ENCODE measurements at regions not wholly inside any gene's neighbourhood (a gene's known extent, or its start where the extent isn't known, plus 50 kb on each side); places are given as distances from the start of the nearest gene placed in this dataset.

DNA sequence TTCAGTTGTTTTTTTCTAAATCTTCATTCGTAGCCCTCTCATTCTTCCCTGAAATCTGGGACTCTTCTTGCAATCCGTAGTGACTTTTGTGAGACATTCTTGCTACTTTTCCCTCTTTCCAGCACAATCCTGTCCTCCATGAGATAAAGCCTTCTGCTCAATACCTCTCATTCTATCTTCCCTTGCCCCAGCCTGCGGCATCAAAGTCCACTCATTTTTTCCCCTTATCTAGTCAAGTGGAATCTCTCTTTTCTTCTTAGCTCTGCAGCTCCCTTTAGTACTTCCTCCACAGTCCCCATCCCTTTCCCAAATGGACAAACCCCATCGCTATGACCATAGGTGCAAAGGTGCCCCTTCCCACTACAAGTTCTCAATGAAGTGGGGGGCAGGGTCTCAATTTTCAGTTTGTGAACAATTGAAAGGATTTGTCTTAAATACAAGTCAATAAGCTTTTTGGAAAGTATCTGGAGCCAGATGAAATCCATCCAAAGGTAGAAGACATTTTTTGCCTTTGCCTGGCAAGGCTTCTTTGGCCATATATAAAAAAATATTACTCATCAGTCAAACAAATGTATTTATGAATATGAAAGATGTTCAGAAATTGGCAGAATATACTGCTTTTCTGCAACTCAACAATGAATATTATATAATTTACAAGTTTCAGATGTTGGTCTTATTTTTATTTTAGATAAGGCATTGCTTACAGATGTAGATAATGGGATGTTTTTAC lies 179.4 kb downstream of the SNAPC1 start:
- no peak for DNase-seq (ENCODE audit: low read depth in 1 of 2, low spot score in 1 of 2)

- no peak for DNase-seq (ENCODE audit: low read depth in 1 of 2, low spot score in 1 of 2)
These were observed 186.2 kb downstream of the SNAPC1 start for GRCh38 chr14:61948376-61948775.

- DNase-seq (ENCODE audit: low read depth in 1 of 2, low spot score in 1 of 2): no peak
These were observed 188.1 kb downstream of the SNAPC1 start for GRCh38 chr14:61950340-61950739.

DNA sequence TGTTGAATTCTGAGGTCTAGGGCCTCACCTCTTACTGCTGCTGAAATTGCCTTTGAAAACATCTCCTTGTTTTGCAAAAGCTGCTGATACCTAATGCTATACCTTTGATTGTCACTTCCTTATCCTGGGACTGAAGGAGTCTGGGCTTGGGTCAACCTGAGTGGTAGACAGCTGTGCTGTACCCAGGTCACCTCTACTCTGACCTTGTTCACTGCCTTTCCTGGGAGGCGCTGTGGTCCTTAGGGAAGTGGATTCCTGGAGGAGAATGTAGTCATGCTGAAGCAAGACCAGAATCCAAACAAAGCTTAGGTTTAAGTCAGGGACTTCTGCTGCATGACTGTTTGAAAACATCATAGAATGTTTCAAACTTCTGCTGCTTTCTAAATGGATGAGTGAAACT lies 191.4 kb downstream of the SNAPC1 start:
- no peak for DNase-seq (ENCODE audit: low read depth in 1 of 2, low spot score in 1 of 2)

DNA sequence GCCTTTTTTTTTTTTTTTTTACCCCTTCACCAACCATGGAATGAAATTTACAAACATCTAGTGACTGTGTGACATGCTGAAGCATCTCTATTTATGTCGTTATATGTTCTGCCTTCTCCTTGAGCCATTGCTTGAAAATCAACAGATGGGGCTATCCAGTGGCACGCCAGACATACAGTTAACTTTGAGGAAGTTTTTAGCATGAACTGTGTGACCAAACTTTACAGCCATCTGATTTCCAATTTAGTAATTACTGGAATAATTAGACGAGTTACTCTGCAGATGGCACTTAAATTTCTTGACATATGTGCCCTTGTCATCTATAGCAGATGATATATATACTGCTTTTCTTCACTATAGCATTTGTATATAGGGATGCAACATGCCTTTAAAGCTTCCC lies 192.1 kb downstream of the SNAPC1 start:
- DNase-seq (ENCODE audit: low read depth in 1 of 2, low spot score in 1 of 2): no peak

GRCh38 chr14:61956517-61956916 lies 194.3 kb downstream of the SNAPC1 start:
- DNase-seq (ENCODE audit: low read depth in 1 of 2, low spot score in 1 of 2): no peak

- DNase-seq (ENCODE audit: low read depth in 1 of 2, low spot score in 1 of 2): no peak
These were observed 197.1 kb downstream of the SNAPC1 start for GRCh38 chr14:61959348-61959747.

DNA sequence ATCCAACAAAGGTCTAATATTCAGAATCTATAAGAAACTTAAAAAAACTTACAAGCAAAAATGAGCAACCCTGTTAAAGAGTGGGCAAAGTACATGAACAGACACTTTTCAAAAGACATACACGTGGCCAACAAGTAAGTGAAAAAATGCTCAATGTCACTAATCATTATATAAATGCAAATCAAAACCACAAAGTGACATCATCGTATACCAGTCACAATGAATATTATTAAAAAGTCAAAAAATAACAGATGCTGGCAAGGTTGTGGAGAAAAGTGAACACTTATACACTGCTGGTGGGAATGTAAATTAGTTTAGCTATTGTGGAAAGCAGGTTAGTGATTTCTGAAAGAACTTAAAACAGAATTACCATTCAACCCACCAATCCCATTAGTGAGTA lies 199.1 kb downstream of the SNAPC1 start:
- DNase-seq (ENCODE audit: low read depth in 1 of 2, low spot score in 1 of 2): no peak

DNA sequence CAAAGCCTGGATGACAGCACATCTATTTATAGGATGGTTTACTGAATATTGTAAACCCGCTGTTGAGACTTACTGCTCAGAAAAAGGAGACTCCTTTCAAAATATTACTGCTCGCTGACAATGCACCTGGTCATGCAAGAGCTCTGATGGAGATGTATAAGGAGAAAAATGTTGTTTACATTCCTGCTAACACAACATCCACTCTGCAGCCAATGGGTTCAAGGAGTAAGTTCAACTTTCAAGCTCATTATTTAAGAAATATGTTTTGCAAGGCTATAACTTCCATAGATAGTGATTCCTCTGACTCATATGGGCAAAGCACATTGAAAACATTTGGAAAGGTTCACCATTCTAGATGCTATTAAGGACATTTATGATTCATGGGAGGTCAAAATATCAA lies 201.7 kb downstream of the SNAPC1 start:
- DNase-seq (ENCODE audit: low read depth in 1 of 2, low spot score in 1 of 2): no peak

DNA sequence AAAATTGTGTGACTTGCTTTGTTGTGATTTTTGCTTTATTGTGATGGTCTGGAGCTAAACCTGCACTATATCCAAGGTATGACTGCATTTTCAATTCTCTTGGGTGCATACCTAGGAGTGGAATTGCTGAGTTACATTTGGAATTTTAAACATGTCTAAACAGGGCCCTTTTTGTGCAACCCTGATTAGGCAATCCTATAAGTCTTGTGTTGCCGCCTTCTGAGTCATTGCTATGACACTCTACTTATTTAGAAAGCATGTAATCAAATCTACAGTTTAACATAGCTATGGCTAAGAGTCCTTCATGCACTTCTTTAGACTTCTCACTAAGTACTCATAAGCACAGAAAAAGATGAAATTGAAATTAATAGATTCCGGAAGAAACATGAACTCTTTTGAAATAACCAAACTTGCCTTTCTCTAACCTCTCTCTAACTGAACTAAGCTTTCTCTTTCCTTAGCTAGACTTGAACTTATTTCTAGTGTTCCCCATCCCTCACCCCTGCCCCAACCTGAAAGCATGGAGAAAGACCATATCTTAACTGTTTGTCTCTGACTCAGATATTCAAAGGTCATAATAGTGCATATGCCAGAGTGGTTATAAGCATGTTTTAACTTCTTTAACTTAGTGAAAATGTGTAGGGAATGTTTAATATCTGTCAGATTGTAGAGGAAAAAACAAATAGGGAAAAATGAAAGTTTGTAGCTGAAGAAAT lies 203.0 kb downstream of the SNAPC1 start:
- no peak for DNase-seq (ENCODE audit: low read depth in 1 of 2, low spot score in 1 of 2)

DNA sequence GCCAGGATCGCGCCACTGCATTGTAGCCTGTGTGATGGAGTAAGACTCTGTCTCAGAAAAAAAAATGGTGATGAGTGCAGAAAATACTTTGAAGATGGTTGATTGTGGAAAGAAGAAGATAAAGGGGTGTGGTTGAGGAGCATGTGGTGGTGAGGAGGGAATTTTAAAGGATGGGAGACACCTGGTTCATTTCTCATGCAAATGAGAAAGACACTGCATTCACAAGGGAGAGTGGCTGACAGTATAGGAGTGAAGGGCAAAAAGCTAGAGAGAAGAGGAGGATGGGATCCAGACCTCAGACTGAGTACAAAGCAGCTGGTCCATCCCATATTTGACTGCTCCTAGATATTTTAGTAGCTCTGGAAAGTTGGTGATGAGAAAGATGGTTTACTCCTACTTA lies 206.0 kb downstream of the SNAPC1 start:
- no peak for DNase-seq (ENCODE audit: low read depth in 1 of 2, low spot score in 1 of 2)

DNA sequence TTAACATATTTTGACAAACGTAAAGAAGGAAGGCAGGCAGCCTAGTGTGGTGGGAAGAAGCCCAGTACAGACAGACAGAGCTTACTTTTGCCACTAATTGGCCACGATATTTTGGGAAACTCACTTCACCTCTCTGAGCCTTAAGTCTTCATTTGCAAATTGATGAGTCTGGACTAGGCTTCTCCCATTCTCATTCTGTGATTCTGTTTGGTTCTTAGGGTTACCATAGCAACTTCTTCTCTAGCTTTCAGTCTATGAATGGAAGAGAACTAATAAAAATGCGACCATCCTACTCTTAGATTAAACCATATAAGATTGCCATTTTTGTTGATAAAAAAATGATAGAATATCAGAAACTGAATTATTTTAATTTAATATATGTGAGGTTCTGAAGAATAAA lies 210.5 kb downstream of the SNAPC1 start:
- no peak for DNase-seq (ENCODE audit: low read depth in 1 of 2, low spot score in 1 of 2)

DNA sequence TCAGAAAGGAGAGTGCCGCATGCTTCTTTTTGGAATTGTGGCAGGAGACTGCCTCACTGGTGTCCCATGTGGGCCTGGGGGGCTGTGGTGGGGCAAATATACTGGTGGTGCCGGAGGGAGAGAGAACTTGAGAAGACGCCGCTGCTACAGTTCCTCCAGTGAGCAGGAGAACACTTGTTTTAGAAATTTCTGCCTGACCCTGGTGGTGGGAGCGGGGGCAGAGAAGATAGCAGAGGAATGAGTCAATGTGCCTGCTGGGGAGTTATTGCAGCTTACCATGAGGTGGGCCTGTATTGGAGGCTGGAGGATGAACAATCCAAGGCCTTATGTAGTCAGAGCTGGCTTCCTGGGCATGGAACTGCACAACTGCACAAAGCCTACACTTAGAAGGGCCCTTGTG lies 211.8 kb downstream of the SNAPC1 start:
- no peak for DNase-seq (ENCODE audit: low read depth in 1 of 2, low spot score in 1 of 2)

GRCh38 chr14:61977217-61977616 lies 215.0 kb downstream of the SNAPC1 start:
- no peak for DNase-seq (ENCODE audit: low read depth in 1 of 2, low spot score in 1 of 2)

GRCh38 chr14:61988240-61988639 lies 226.0 kb downstream of the SNAPC1 start:
- no peak for DNase-seq (ENCODE audit: low read depth in 1 of 2, low spot score in 1 of 2)

- no peak for DNase-seq (ENCODE audit: low read depth in 1 of 2, low spot score in 1 of 2)
These were observed 229.9 kb downstream of the SNAPC1 start for GRCh38 chr14:61992139-61992538.

DNA sequence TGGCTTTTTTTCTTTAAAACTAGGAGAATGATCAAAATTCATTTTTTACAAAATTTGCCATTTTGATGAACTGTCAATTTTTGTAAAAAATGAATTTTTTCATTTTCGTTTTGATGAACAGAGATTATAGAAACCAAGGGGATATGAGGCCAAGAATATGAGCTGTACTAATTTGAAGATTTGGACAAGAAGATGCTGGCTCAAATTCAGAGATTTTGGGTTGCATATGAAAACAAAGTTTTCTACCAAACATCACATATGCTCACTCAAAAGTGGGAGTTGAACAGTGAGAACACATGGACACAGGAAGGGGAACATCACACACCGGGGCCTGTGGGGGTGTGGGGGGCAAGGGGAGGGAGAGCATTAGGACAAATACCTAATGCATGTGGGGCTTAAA lies 230.7 kb downstream of the SNAPC1 start:
- DNase-seq (ENCODE audit: low read depth in 1 of 2, low spot score in 1 of 2): no peak

DNA sequence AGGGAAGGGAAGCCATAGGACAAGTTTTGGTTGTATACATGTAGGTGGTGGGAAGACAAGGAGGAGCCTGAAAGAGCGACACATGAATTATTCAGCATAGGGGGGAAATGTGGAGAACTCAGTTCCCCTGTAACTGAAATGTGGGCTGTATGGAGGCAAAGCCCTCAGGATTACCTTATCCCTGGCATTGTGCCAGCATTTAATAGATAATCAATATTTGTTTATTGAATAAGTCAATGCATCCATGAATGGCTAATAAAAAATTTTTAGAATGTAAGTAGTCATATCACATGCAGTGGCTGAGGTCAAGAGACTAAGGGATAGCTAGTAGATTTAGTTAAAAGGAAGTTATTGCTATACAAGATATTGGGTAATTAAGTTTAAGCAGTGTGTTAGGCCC lies 232.4 kb downstream of the SNAPC1 start:
- DNase-seq (ENCODE audit: low read depth in 1 of 2, low spot score in 1 of 2): no peak

GRCh38 chr14:61996753-61997152 lies 234.5 kb downstream of the SNAPC1 start:
- no peak for DNase-seq (ENCODE audit: low read depth in 1 of 2, low spot score in 1 of 2)

GRCh38 chr14:61997161-61997560 lies 234.9 kb downstream of the SNAPC1 start:
- DNase-seq (ENCODE audit: low read depth in 1 of 2, low spot score in 1 of 2): no peak

DNA sequence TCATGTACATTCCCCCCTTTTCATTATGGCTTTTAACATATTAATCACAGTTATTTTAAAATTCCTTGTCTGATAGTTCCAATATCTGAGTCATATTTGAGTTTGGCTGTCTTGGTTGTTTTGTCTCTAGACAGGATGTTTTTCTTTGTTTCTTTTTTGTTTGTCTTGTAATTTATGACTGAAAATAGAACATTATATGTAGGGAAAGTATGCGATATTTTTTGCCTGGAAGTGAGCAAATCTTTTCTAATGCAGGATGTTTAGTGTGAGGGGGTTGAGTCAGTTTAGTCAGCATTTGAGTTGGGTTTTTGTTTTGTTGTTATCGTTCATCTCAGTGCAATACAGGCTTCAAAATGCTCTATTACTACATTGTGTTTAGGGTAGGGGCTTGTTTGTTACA lies 239.7 kb downstream of the SNAPC1 start:
- DNase-seq (ENCODE audit: low read depth in 1 of 2, low spot score in 1 of 2): no peak

GRCh38 chr14:62002642-62003041 lies 240.4 kb downstream of the SNAPC1 start:
- no peak for DNase-seq (ENCODE audit: low read depth in 1 of 2, low spot score in 1 of 2)

DNA sequence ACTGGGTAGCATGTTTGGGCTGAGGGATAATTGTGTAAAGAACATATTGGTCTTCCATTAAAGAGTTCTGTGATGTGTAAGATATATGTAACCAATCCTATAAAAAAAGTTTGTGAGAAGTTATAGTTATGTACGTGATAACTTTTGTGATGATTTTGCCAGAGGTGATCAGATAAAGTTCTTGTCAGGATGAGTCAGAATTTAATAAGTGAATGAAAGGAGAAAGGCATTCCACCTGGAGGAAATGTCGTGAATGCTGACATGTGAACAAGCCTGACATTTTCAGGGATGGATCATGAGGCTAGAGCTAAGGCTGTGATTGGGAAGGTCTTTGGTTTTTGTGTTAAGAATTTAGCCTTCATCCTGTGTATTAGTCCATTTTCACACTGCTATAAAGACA lies 241.5 kb downstream of the SNAPC1 start:
- DNase-seq (ENCODE audit: low read depth in 1 of 2, low spot score in 1 of 2): no peak
